ENCODE measurements at regions not wholly inside any gene's neighbourhood (a gene's known extent, or its start where the extent isn't known, plus 50 kb on each side); places are given as distances from the start of the nearest gene placed in this dataset.

DNA sequence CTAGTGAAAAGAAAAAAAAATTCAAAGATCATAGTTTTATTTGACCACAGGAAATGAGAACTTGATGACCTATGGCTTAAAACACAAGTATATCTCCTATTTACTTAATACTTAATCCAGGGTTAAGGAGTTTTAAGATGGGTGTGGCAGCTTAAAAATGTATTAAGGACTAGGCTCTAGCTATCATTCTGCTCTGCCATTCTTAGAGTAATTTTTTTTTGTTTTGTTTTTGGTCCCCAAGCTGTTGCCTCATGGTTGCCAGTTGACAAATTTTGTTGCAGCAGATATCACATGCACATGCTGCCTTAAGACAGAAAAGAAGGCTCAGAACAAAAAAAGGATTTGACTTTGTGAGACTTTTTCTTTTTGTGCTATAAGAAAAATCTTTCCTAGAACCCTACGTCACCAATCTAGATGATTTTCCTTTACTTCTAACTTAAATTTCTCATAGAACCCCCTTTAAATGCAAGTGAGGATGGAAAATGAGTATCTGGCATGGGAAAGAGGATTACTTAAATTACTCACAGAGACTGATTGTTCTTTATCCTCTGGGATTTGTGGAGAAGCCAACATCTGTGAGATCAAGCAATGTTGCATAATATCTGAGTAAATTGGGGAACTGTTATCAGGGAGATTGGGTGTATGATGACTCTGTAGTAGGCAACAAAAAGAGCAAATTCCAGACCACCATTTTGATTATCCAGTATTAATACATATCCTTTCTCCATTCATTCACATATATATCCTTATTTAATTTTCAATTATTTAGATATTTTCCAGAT lies 364.7 kb upstream of the CD180 start:
- Histone ChIP-seq H3K27ac (no peak overlapping the region), H3K36me3 (no peaks in the 10 kb centered on the region), H3K4me1 (peaks cover 7 to 11% of the 10 kb centered on the region in 2 donors), H3K27me3 (no peaks in the 10 kb centered on the region), H3K4me3 (replicated peaks in 1 of 3) (no peak overlapping the region), H3K9me3 (peaks cover 5% of the 10 kb centered on the region)
- no peak for TF ChIP-seq POLR2A (IDR thresholded peaks at IDR 0.05)
- TF ChIP-seq, protein P1, sequence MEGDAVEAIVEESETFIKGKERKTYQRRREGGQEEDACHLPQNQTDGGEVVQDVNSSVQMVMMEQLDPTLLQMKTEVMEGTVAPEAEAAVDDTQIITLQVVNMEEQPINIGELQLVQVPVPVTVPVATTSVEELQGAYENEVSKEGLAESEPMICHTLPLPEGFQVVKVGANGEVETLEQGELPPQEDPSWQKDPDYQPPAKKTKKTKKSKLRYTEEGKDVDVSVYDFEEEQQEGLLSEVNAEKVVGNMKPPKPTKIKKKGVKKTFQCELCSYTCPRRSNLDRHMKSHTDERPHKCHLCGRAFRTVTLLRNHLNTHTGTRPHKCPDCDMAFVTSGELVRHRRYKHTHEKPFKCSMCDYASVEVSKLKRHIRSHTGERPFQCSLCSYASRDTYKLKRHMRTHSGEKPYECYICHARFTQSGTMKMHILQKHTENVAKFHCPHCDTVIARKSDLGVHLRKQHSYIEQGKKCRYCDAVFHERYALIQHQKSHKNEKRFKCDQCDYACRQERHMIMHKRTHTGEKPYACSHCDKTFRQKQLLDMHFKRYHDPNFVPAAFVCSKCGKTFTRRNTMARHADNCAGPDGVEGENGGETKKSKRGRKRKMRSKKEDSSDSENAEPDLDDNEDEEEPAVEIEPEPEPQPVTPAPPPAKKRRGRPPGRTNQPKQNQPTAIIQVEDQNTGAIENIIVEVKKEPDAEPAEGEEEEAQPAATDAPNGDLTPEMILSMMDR (IDR thresholded peaks at IDR 0.05) = no peak
- no peak for DNase-seq
- 94 to 97% methylated on average over 1 of the region's 1 CpG for WGBS, 2 donors
- intact Hi-C loops (cut with DNase I) = no loop called here

DNA sequence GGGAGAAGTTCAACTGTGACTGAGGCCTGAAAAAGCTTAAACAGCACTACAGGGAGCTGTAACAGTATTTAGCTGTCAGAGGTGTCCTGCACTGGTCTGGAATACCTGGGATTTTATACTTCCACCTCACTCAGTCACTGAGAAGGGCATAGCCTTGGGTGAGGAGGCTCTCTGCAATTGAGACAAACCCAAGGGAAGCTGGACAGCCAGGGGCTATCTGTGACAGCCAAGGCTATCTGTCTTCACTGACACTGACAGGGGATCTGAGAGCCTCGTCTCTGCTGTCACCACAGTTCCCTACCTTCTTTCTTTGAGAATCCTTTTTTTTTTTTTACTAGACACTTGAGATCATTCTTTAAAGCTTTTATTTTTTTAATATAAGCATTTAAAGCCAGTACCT lies 356.2 kb upstream of the CD180 start:
- H3K36me3 ChIP-seq = no peaks in the 10 kb centered on the region
- no peak overlapping the region for H3K27ac ChIP-seq
- no peaks in the 10 kb centered on the region for H3K27me3 ChIP-seq
- H3K4me3 ChIP-seq (replicated peaks in 1 of 3) = no peak overlapping the region
- no peaks in the 10 kb centered on the region for H3K9me3 ChIP-seq
- intact Hi-C loops (cut with DNase I) = no loop called here
- no peak for DNase-seq
- WGBS, 2 donors = 86 to 100% methylated on average over 1 of the region's 1 CpG
- H3K4me1 ChIP-seq = peaks cover 0 to under 1% of the 10 kb centered on the region in 2 donors
- TF ChIP-seq POLR2A (IDR thresholded peaks at IDR 0.05) = no peak
- TF ChIP-seq, protein P1 (IDR thresholded peaks at IDR 0.05) = no peak

DNA sequence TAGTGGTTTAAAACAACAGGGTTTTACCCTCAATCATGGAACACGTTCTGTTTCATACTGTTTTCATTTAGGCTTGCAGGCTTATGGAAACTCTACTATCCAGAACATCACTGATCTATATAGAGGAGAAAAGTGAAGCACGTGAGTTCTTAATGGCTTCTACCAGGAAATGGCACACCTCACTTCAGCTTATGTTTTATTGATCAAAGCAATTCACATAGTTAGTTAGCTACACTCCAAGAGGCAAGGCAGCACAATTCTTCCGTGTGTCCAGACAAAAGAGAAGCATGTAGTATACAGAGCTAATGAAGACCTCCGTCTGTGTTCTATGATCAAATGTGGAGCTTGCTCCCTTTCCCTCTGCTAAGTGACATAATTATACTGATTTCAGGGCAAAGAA lies 353.3 kb upstream of the CD180 start:
- no peaks in the 10 kb centered on the region for H3K27me3 ChIP-seq
- no peak for DNase-seq
- no peak for TF ChIP-seq POLR2A (IDR thresholded peaks at IDR 0.05)
- TF ChIP-seq, protein P1 (IDR thresholded peaks at IDR 0.05) = no peak
- no peaks in the 10 kb centered on the region for H3K36me3 ChIP-seq
- WGBS, 2 donors = 94 to 97% methylated on average over 4 of the region's 4 CpGs
- intact Hi-C loops (cut with DNase I) = no loop called here
- H3K9me3 ChIP-seq = no peaks in the 10 kb centered on the region
- H3K4me1 ChIP-seq = no peaks in the 10 kb centered on the region
- H3K4me3 ChIP-seq (replicated peaks in 1 of 3) = no peak overlapping the region
- no peak overlapping the region for H3K27ac ChIP-seq

DNA sequence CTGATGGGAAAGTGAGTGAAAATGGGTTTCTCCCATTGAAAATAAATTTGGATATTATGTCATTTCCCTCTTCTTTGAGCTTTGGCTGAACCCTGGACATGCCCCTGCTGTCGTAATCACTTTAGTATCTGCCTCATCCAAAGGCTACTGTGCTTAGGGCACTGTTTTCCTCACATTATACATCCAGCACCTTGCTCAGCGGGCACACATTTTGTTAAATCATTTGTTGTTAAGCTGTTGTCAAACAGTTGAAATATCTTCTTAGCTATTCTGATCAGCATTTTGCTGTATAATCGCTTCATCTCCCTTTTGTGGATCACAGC lies 352.7 kb upstream of the CD180 start:
- Histone ChIP-seq H3K27ac (no peak overlapping the region), H3K9me3 (no peaks in the 10 kb centered on the region), H3K4me1 (no peaks in the 10 kb centered on the region), H3K27me3 (no peaks in the 10 kb centered on the region), H3K36me3 (no peaks in the 10 kb centered on the region), H3K4me3 (replicated peaks in 1 of 3) (no peak overlapping the region)
- intact Hi-C loops (cut with DNase I) = no loop called here
- no peak for DNase-seq
- 72 to 73% methylated on average over 3 of the region's 3 CpGs for WGBS, 2 donors
- TF ChIP-seq, protein P1 (IDR thresholded peaks at IDR 0.05) = no peak
- no peak for TF ChIP-seq POLR2A (IDR thresholded peaks at IDR 0.05)

DNA sequence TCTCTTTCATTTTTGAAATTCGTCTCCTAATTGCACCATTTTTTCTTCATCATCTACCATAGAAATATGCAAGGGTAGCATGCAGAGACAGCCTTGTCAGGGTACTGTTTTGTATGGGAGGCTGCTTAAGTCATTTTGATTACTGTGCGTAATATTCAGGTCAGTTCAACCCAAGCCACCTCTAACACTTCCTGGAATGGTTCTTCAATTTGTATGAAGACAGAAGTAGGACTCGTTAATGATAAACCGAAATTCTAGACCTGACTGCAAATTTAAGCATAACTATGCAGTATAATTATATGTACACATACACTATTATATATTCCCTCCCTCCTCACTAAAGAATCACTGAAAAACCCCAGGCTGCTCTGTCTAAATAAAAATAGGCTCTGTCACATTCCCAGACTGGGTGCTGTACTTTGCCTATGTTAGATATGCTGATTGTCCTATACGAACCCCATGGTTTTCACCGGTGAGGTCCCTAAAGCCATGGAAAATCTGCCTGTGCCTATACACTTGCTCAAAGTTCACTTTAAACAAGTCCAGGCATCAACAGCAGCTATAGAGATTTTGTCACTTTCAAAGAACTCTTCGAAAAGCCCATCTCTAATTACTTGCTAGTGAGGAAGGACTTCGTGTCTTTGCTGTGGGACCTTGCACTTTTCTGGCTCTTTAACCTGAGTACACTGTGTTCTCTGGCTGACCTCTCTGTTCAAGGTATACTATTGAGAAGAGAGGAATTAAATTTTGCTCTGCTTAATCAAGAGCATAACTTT lies 352.1 kb upstream of the CD180 start:
- intact Hi-C loops (cut with DNase I) = no loop called here
- Histone ChIP-seq H3K4me3 (replicated peaks in 1 of 3) (no peak overlapping the region), H3K4me1 (no peaks in the 10 kb centered on the region), H3K27ac (no peak overlapping the region), H3K36me3 (no peaks in the 10 kb centered on the region), H3K9me3 (no peaks in the 10 kb centered on the region), H3K27me3 (no peaks in the 10 kb centered on the region)
- DNase-seq = no peak
- TF ChIP-seq, protein P1 (IDR thresholded peaks at IDR 0.05) = no peak
- no peak for TF ChIP-seq POLR2A (IDR thresholded peaks at IDR 0.05)
- 89 to 94% methylated on average over 8 of the region's 8 CpGs for WGBS, 2 donors
